ENCODE measurements at regions not wholly inside any gene's neighbourhood (a gene's known extent, or its start where the extent isn't known, plus 50 kb on each side); places are given as distances from the start of the nearest gene placed in this dataset.

GRCh38 chr3:197376735-197377555 is 78.5 kb upstream of the DLG1 start:
- TF ChIP-seq E2F4 (CRISPR knock-in tag; IDR thresholded peaks at IDR 0.05; ENCODE audit: borderline replicate concordance, low read depth) (no peak), CTCF (IDR thresholded peaks at IDR 0.05) (no peak), NR3C1 (CRISPR knock-in tag; conservative IDR thresholded peaks at IDR 0.05; ENCODE audit: low read depth) (no peak), ATF2 (CRISPR knock-in tag; IDR thresholded peaks at IDR 0.05; ENCODE audit: borderline replicate concordance, low read depth) (no peak), HMGXB4 (CRISPR knock-in tag; IDR thresholded peaks at IDR 0.05) (no peak), ZNF512 (CRISPR knock-in tag; IDR thresholded peaks at IDR 0.05; ENCODE audit: borderline replicate concordance) (no peak)
